HG03175 (cell line): ENCODE measurements at regions not wholly inside any gene's neighbourhood (a gene's known extent, or its start where the extent isn't known, plus 50 kb on each side); places are given as distances from the start of the nearest gene placed in this dataset.
A peak's percentile ranks its signal among the peaks of the same experiment; 100 is the strongest.
"Not testable (repeated sequence)": the region's sequence is repeated elsewhere in the genome, so short reads cannot be mapped to it uniquely, and the experiment has no call there.

ENCODE experiments used
- ATAC-seq: cut with Tn5 transposase; IDR thresholded peaks from one replicate; pipeline ENCODE4 v1.9.1; 2021; ENCODE audit warnings: mild to moderate bottlenecking, moderate library complexity; ENCODE audit not compliant: unreplicated experiment

DNA sequence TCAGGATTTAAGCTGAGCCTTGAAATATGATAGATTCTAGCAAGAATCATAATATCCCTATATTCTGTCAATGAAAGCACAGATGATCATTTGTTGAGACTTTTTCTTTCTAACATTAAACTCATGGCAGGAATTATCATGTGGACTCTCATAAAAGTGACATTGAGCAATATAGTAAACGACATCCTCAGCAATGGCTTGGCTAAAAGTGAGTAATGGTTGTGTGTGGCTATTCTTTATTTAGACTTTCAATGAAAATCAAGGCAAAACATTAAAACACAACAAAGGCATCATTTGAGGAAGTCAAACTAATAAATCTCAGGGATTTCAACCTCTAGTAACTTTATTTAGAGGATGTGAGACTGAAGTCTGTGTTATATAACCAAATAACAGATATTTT, 257.8 kb upstream of the ADGRL4 start:
- no peak for ATAC-seq

- no peak for ATAC-seq
Observed at GRCh38 chr1:79262745-79263258, 256.3 kb upstream of the ADGRL4 start.

DNA sequence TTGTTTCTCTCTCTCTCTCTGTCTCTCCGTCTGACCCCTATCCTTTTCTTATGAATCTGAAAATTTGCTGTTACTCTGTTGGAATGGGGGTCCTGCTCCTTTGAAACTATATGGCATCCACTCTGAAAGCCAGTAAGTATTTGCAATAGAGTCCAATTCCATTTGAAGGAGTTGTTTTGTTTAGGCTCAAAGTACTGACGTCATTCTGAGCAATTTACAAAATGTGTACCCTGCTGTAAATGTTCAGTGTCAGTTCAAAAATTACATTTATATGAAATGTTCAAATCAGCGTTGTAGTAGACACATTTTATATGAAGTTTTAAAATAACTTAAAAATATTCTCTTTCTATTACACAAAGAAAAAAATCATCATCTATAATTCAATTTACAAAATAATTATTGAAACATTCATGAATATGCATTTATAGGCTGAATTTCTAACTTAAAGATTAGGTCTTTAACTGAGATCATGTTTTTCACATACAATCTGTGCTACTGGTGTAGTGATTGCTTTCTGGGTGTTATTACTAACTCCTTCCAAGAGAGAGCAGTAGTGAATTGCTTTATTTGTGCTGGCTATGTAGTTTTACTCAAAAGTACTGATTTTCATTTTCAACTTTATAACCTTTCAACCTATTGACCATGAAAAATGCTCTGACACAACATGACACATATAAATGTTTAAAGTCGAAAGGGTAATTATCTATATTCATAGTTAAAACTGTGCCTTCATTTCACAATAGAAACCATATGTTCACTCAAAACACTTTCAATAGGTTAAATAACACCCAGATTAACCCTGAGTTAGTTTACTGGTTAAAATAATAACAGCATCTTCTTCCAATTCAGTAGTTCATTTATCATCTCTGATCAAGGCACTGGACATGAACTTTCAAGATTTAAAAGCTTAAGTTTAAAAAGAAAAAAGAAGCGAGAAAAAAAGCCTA, 253.1 kb upstream of the ADGRL4 start:
- peak; percentile 72 for ATAC-seq

GRCh38 chr1:79255421-79255820, 248.9 kb upstream of the ADGRL4 start:
- no peak for ATAC-seq

- ATAC-seq, result no peak
Observed at GRCh38 chr1:79252598-79252997, 246.1 kb upstream of the ADGRL4 start.

GRCh38 chr1:79239840-79240239, 233.3 kb upstream of the ADGRL4 start:
- no peak for ATAC-seq

DNA sequence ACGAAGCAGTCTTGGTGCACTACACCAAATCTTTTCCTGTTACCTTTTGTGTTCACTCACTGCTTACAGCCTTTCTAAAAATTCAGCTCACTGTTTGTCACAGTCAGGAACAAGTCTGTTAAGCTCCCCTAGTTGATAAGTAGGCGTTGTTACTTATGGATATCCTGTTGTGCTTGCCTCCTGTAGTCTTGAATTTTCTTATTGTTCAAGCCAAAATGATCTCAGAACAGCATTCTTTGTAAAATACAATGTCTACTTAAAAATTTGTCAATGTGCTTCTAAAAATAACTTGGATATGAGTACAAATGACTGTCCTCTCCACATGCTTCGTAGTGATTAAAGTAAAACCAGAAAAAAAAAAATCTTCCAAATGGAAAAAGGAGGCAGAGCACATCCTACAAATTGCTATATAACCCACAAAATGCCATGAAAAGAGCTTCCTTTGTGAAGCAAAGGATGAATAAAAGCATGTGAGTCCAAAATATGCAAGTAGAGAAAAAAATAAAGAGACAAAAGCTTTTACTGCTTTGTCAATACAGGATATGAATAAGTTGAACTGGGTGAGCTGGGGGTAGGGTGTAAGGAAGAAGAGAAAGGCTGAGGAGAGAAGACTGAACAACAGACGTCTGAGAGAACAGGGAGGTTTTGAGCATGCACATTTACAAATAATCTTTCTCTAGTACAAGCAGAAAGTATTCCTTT, 228.9 kb upstream of the ADGRL4 start:
- no peak for ATAC-seq

GRCh38 chr1:79232818-79233217, 226.3 kb upstream of the ADGRL4 start:
- no peak for ATAC-seq

DNA sequence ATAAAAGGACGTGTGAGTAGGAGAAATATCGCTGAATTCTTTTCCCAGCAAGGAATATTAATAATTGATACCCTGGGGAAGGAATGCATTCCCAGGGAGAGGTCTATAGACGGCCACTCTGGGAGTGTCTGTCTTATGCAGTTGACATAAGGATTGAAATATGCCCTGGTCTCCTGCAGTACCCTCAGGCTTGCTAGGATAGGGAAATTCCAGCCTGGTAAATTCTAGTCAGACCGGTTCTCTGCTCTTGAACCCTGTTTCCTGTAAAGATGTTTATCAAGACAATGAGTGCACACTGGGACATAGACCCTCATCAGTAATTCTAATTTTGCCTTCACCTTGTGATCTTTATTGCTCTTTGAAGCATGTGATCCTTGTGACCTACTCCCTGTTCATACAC, 224.2 kb upstream of the ADGRL4 start:
- ATAC-seq, result not testable (repeated sequence)

GRCh38 chr1:79226963-79227362, 220.4 kb upstream of the ADGRL4 start:
- ATAC-seq, result no peak

DNA sequence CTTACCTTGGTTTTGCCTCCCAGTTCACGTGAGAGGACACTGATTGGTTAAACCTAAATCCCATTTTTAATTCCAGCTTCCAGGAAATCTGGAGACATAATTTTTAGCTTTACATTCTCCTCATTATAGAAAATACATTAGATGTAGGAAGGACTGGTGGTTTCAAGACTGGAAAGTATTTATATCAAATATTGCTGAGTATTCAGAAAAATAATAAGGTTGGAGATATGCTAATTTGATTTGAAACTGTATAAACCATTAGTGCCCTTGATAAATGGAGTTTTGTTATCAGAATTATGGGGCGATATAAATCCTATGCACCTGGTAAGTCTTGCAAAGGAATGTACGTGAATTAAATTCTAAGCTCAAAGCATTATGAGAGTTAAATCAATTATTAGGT, 218.0 kb upstream of the ADGRL4 start:
- no peak for ATAC-seq

DNA sequence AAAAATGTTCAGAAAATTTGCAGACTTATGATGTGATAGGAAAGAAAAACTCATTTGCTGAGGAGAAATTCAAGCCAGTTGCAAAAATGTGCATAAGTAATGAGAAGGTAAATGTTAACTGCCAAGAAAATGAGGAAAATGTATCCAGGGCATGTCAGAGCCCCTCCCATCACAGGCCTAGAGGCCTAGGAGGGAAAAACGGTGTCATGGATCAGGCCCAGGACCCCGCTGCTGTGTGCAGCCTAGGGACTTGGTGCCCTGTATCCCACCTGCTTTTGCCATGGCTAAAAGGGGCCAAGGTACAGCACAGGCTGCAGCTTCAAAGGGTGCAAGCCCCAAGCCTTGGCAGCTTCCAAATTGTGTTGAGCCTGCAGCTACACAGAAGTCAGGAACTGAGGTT, 214.0 kb upstream of the ADGRL4 start:
- no peak for ATAC-seq

- peak; percentile 47 for ATAC-seq
Observed at GRCh38 chr1:79215311-79215710, 208.8 kb upstream of the ADGRL4 start.

GRCh38 chr1:79207786-79208185, 201.3 kb upstream of the ADGRL4 start:
- no peak for ATAC-seq

- ATAC-seq, result no peak
Observed at GRCh38 chr1:79207331-79207730, 200.8 kb upstream of the ADGRL4 start.

DNA sequence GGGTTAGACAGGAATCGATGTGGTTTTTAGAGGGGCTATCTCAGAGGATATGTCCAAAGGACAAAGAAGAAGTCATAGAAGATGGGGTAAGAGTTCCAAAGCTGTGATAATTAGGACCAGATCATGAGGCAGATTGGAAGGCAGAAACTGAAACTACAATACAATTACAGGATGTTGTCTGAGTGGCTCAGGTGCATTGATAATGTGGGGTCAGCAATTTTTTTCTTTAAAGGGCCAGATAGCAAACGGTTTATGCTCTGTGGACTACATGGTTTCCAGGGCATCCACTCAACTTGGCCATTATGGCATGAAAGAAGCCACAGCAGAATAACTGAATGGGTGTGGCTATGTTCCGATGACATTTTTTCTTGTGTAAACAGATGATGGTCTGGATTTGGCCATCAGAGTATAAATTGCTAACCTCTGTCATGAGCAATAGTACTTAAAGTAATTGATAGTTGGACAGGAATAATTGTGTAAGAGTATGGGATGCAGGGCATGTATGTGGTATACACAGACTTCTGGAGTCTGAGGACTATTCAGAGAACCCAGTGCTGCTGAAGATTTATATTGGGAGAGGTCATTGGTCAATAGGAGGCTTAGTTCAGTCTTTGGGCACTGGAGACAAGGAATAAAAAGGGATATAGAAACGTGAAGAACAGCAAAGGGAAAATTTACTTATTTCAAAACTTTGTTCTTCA, 198.4 kb upstream of the ADGRL4 start:
- no peak for ATAC-seq

DNA sequence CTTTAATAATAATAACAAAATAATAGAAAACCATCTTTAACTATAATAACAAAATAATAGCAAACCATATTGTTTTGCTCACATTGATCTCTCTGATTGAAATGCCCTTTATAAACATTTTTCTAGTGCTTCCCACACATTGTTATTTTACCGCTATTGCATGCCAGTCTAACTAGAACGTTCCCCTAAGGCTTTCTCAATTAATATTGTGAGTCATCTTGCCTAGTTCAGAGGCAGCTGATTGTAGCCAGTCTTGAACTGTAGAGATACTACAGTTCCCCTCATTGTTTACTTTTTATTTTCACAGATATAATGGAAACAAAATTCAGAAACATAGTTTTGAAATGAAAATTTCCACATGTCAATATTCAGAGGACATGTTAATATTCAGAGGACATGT, 192.3 kb upstream of the ADGRL4 start:
- ATAC-seq, result no peak

DNA sequence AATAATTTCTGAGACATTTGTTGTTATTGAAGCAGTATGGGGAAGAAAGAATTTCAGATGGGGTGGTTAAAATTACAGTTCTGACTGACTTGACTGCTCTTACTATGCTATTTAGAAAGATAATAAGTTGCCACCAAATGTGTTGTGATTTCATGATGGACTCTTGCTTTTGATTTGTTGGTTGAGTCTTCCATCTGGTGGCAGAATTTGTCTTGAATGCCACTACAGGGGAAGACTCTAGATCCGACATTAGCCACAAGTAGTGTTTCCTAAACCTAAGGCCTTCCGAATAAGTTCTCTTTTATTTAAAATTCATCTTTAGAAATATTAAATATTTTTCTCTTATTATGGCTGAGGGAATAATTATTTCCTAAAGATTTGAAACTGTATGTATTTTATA, 190.9 kb upstream of the ADGRL4 start:
- no peak for ATAC-seq

GRCh38 chr1:79196211-79196610, 189.7 kb upstream of the ADGRL4 start:
- ATAC-seq, result no peak

DNA sequence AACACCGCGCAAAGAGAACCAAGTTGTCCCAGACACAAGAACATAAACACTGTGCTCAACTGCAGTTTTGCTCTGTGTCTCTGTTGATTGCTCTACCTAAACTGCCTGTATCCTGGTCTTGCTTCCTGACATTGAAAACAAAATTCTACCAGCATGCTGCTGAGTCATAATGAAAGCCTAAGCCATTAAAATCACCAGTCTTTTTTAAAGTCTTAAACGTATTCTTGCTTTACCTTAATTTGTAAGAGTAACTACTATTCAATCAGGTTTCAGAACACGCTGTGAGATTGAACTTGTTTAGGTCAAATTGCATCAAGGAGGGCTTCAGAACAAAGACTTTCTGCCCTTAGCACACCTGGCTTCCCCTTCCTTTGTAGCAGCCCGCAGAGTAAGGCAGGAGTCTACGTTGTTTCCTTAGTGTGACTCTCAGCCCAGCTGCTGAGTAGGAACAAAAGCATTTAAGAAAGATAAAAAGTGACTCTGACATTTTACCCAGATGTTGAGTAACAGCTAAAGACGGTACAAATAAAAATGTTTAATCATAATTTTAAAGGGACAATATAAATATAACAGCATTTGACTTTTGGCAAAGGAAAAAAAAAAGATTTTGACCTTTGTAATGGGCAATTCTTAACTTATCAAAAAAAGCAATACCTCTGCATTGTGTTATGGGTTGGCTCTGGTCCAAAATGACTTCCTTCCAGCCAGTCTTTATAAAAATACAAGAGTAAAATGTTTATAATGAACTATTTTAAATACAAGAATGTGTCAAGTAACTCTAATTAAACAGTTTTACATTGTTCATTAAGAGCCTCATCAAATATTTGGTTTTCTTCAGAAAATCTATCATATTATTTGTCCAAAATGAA, 186.9 kb upstream of the ADGRL4 start:
- ATAC-seq, result peak; percentile 45
